Heart left ventricle (tissue), 13 donors: ENCODE measurements at regions not wholly inside any gene's neighbourhood (a gene's known extent, or its start where the extent isn't known, plus 50 kb on each side); places are given as distances from the start of the nearest gene placed in this dataset.

Experiments used
- CTCF ChIP-seq, 12 donors: fragments of 200-600 bp; sonication (generic) in 4 of 12; IDR thresholded peaks; one replicate each; pipeline versions ENCODE4 v1.5.0 to v1.8.0; 2018 to 2022; ENCODE audit warnings: antibody characterized with exemption in 12 of 12, mild to moderate bottlenecking in 5 of 12
- POLR2A ChIP-seq, 2 donors: fragments of 450-650 bp; IDR thresholded peaks; one replicate each; pipeline ENCODE4 v1.6.1; 2017; ENCODE audit warnings: antibody characterized with exemption in 2 of 2, mild to moderate bottlenecking in 2 of 2, moderate library complexity in 2 of 2
- donor health status: ischemic (EF 13 %, LVEDD 7.1; RV severe dilation, severe dysfunction).
- donor health status: DM: no; HTN: yes; CAD: no.
- donor health status: DM: no; HTN: no; CAD: no.
- donor health status: ischemic (EF 25% LVEDD 6.9; RV normal size, moderate dysfunction).
- donor health status: ischemic (EF 25% LVEDD 5.7; RV mildly dilated, moderate dysfunction).
- donor health status: ischemic (EF 35%, LVEDD 5.7; RV mildly dilated, moderate dysfunction).
- donor health status: nonischemic (EF 11% LVEDD 7.7; RV severe dilation, severe dysfunction).
- donor health status: DM: yes; HTN: yes; CAD: no.
- donor health status: PGD.
- donor health status: ischemic (EF 29% LVEDD 5.4; RV normal size, mild dysfunction).
- donor health status: nonischemic (EF 23%, LVEDD 6.1; RV moderate dilation, normal function).

DNA sequence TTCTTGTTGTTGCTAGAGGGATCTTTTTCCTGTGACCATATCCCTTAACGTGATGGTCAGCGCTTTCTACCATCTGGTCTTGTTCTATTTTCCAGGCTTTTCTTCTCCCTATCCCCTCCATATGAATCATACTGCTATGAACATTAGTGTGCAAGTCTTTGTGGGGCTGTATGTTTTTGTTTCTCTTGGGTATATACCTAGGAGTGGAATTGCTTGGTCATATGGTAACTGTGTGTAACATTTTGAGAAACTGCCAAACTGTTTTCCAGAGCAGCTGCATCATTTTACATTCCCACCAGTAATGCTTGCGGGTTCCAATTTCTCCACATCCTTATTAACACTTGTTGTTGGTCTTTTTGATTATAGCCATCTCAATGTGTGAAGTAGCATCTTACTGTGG lies 121.4 kb downstream of the SPRY1 start:
- no peak for TF ChIP-seq CTCF (IDR thresholded peaks at IDR 0.05)
- no peak for TF ChIP-seq POLR2A (IDR thresholded peaks at IDR 0.05)
